Activated CD8-positive, alpha-beta memory T cell treated with anti-CD3 and anti-CD28 coated beads for 48 hours (primary cell): ENCODE measurements at regions not wholly inside any gene's neighbourhood (a gene's known extent, or its start where the extent isn't known, plus 50 kb on each side); places are given as distances from the start of the nearest gene placed in this dataset.

ENCODE experiments used
- DNase-seq, 3 experiments: peaks; one replicate each; pipeline ENCODE4 v3.0.0-alpha.2; 2020; ENCODE audit warnings: low read depth in 2 of 3, low spot score in 2 of 3

- peak; percentile 9 to 59 (median 43) for DNase-seq
Observed at GRCh38 chr6:166106076-166106686, 61.5 kb downstream of the TBXT start.

- DNase-seq = no peak
Observed at GRCh38 chr6:166105341-166106075, 62.1 kb downstream of the TBXT start.

GRCh38 chr6:166104872-166105271, 62.8 kb downstream of the TBXT start:
- no peak for DNase-seq

GRCh38 chr6:166104107-166104506, 63.5 kb downstream of the TBXT start:
- DNase-seq = no peak

- no peak for DNase-seq
Observed at GRCh38 chr6:166101819-166102419, 65.7 kb downstream of the TBXT start.

GRCh38 chr6:166097914-166098522, 69.6 kb downstream of the TBXT start:
- peak; percentile 10 to 57 (median 23) for DNase-seq

- DNase-seq = no peak
Observed at GRCh38 chr6:166087852-166088251, 79.8 kb downstream of the TBXT start.

- DNase-seq = no peak
Observed at GRCh38 chr6:166087246-166087645, 80.4 kb downstream of the TBXT start.

- no peak for DNase-seq
Observed at GRCh38 chr6:166085500-166085899, 82.2 kb downstream of the TBXT start.

GRCh38 chr6:166084951-166085350, 82.7 kb downstream of the TBXT start:
- no peak for DNase-seq

GRCh38 chr6:166079841-166080240, 87.8 kb downstream of the TBXT start:
- DNase-seq = no peak

GRCh38 chr6:166078294-166078693, 89.4 kb downstream of the TBXT start:
- DNase-seq = no peak

- DNase-seq = no peak
Observed at GRCh38 chr6:166076625-166077024, 91.0 kb downstream of the TBXT start.

- no peak for DNase-seq
Observed at GRCh38 chr6:166075925-166076324, 91.7 kb downstream of the TBXT start.

GRCh38 chr6:166075186-166075585, 92.5 kb downstream of the TBXT start:
- DNase-seq = no peak

- DNase-seq = no peak
Observed at GRCh38 chr6:166073082-166073481, 94.6 kb downstream of the TBXT start.

GRCh38 chr6:166068768-166069167, 98.9 kb downstream of the TBXT start:
- no peak for DNase-seq

- no peak for DNase-seq
Observed at GRCh38 chr6:166058064-166058739, 109.4 kb downstream of the TBXT start.

- DNase-seq = no peak
Observed at GRCh38 chr6:166057431-166057830, 110.2 kb downstream of the TBXT start.

GRCh38 chr6:166056637-166057036, 111.0 kb downstream of the TBXT start:
- DNase-seq = no peak

- no peak for DNase-seq
Observed at GRCh38 chr6:166055801-166056200, 111.8 kb downstream of the TBXT start.
